ENCODE measurements at regions not wholly inside any gene's neighbourhood (a gene's known extent, or its start where the extent isn't known, plus 50 kb on each side); places are given as distances from the start of the nearest gene placed in this dataset.

DNA sequence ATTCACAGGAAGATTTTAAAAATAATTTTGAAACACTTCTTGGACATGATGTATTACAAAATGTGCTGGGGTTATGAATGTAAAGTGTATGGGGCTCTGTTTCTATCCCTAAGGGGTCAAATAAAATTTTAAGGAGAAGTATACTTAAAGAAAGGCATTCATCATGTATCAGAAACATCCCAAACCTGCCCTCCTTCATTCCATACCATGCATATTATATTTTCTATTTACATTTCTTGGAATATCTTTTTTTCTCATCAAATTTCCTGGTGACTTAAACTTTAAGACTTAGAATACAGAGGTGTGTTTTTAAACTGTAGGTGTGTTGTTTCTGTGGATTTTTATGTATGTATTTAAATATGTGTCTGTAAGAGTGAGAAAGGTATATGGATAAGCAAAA is 96.1 kb upstream of the ADAMTS19 start:
- no peak overlapping the region for H2BK15ac ChIP-seq (ENCODE audit: low read length)
- no peak overlapping the region for H3K18ac ChIP-seq (ENCODE audit: low read length)

DNA sequence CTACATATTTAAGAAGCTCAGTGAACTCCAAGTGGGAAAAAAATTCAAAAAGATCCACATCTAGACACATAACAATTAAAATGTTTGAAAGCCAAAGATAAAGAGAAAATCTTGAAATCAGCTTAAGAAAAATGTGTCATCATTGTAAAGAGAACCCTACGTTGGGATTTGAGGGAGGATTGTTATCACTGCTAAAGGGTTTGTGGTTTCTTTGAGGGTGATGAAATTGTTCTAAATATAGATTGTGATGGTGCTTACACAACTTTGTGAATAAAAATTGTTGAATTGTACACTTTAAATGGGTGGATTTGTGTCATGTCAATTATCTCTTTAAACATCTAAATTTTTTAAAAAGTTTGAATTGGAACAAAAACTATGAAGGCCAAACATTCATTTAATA is 92.2 kb upstream of the ADAMTS19 start:
- Histone ChIP-seq H3K18ac (ENCODE audit: low read length) (no peak overlapping the region), H3K14ac (ENCODE audit: low read length) (no peak overlapping the region), H3K4me2 (ENCODE audit: insufficient read depth, low read length, poor library complexity, severe bottlenecking) (no peak overlapping the region), H4K91ac (ENCODE audit: low read depth, low read length, poor library complexity) (no peak overlapping the region), H3K23ac (ENCODE audit: low read depth, low read length, poor library complexity) (no peak overlapping the region), H3K27ac (replicated peaks; ENCODE audit: low read length) (no peak overlapping the region), H3K36me3 (replicated peaks in 1 of 2; ENCODE audit: control insufficient read depth in 2 of 2, insufficient read depth in 2 of 2, low read length in 2 of 2) (no peaks in the 10 kb centered on the region), H3K79me1 (ENCODE audit: low read depth, low read length) (no peaks in the 10 kb centered on the region), H3K4me1 (ENCODE audit: control insufficient read depth in 2 of 2, insufficient read depth in 1 of 2, low read depth in 1 of 2, low read length in 2 of 2) (peaks cover 0 to 2% of the 10 kb centered on the region in 2 donors), H3K9ac (ENCODE audit: low read depth, low read length, poor library complexity) (no peak overlapping the region), H2AK5ac (ENCODE audit: low read depth, low read length) (no peak overlapping the region), H2BK5ac (ENCODE audit: low read length) (no peak overlapping the region), H4K8ac (ENCODE audit: low read depth, low read length) (no peak overlapping the region), H3K27me3 (ENCODE audit: control insufficient read depth in 3 of 3, insufficient read depth in 3 of 3, low read depth in 1 of 3, low read length in 3 of 3) (no peaks in the 10 kb centered on the region), H2BK12ac (ENCODE audit: low read length) (no peak overlapping the region), H3K9me3 (replicated peaks in 1 of 2; ENCODE audit: control insufficient read depth in 2 of 2, insufficient read depth in 1 of 2, low read depth in 1 of 2, low read length in 2 of 2) (no peaks in the 10 kb centered on the region), H2BK15ac (ENCODE audit: low read length) (no peak overlapping the region), H2BK120ac (ENCODE audit: low read depth, low read length) (no peak overlapping the region), H2AFZ (ENCODE audit: low read length) (no peak overlapping the region), H3K4ac (ENCODE audit: low read length) (no peak overlapping the region), H3K4me3 (ENCODE audit: low read length in 2 of 2) (no peak overlapping the region)
- DNase-seq (ENCODE audit: low spot score), result no peak
- no CpG with 5 or more reads among the region's 1 CpG for WGBS, 2 donors (ENCODE audit: extremely low coverage in 2 of 2, insufficient read length in 2 of 2, insufficient replicate concordance in 1 of 2)

More for the DNA sequence above, 96.1 kb upstream of the ADAMTS19 start:
- no peak overlapping the region for H2AK5ac ChIP-seq (ENCODE audit: low read depth, low read length)
- no peak overlapping the region for H3K4me2 ChIP-seq (ENCODE audit: insufficient read depth, low read length, poor library complexity, severe bottlenecking)
- H4K8ac ChIP-seq (ENCODE audit: low read depth, low read length), result no peak overlapping the region
- H3K4ac ChIP-seq (ENCODE audit: low read length), result no peak overlapping the region
- no peak for DNase-seq (ENCODE audit: low spot score)
- no peaks in the 10 kb centered on the region for H3K79me1 ChIP-seq (ENCODE audit: low read depth, low read length)
- H3K4me1 ChIP-seq (ENCODE audit: control insufficient read depth in 2 of 2, insufficient read depth in 1 of 2, low read depth in 1 of 2, low read length in 2 of 2), result no peaks in the 10 kb centered on the region
- no peaks in the 10 kb centered on the region for H3K27me3 ChIP-seq (ENCODE audit: control insufficient read depth in 3 of 3, insufficient read depth in 3 of 3, low read depth in 1 of 3, low read length in 3 of 3)
- H3K9ac ChIP-seq (ENCODE audit: low read depth, low read length, poor library complexity), result no peak overlapping the region
- no peaks in the 10 kb centered on the region for H3K9me3 ChIP-seq (replicated peaks in 1 of 2; ENCODE audit: control insufficient read depth in 2 of 2, insufficient read depth in 1 of 2, low read depth in 1 of 2, low read length in 2 of 2)
- no peak overlapping the region for H2BK5ac ChIP-seq (ENCODE audit: low read length)
- no peak overlapping the region for H2AFZ ChIP-seq (ENCODE audit: low read length)
- H3K23ac ChIP-seq (ENCODE audit: low read depth, low read length, poor library complexity), result no peak overlapping the region
- no peak overlapping the region for H3K27ac ChIP-seq (replicated peaks; ENCODE audit: low read length)
- H3K36me3 ChIP-seq (replicated peaks in 1 of 2; ENCODE audit: control insufficient read depth in 2 of 2, insufficient read depth in 2 of 2, low read length in 2 of 2), result no peaks in the 10 kb centered on the region
- H2BK120ac ChIP-seq (ENCODE audit: low read depth, low read length), result no peak overlapping the region
- no peak overlapping the region for H2BK12ac ChIP-seq (ENCODE audit: low read length)
- no peak overlapping the region for H4K91ac ChIP-seq (ENCODE audit: low read depth, low read length, poor library complexity)
- H3K4me3 ChIP-seq (ENCODE audit: low read length in 2 of 2), result no peak overlapping the region
- no peak overlapping the region for H3K14ac ChIP-seq (ENCODE audit: low read length)

DNA sequence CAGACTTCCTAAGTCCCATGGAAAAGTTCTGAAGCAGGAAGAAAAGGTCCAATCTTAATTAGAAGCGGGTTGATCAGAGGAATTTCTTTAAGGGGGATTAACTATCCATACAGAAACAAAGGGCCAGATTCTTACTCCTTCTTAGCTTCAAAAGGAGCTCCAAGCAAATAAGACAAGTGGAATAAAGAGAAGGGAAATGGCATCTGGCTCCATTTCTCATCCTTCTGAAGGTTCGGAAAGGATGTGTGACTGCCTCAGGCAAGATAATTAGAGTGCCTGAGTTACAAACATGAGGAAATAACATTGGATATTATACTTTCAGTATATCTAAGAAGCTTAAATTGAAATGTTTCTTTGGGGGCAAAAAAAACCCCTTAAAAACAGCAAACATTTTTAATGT is 88.1 kb upstream of the ADAMTS19 start:
- no peak overlapping the region for H3K27ac ChIP-seq (replicated peaks; ENCODE audit: low read length)
- no peaks in the 10 kb centered on the region for H3K27me3 ChIP-seq (ENCODE audit: control insufficient read depth in 3 of 3, insufficient read depth in 3 of 3, low read depth in 1 of 3, low read length in 3 of 3)
- no peaks in the 10 kb centered on the region for H3K9me3 ChIP-seq (replicated peaks in 1 of 2; ENCODE audit: control insufficient read depth in 2 of 2, insufficient read depth in 1 of 2, low read depth in 1 of 2, low read length in 2 of 2)
- H3K36me3 ChIP-seq (replicated peaks in 1 of 2; ENCODE audit: control insufficient read depth in 2 of 2, insufficient read depth in 2 of 2, low read length in 2 of 2), result no peaks in the 10 kb centered on the region
- no peak overlapping the region for H3K14ac ChIP-seq (ENCODE audit: low read length)
- H3K4me1 ChIP-seq (ENCODE audit: control insufficient read depth in 2 of 2, insufficient read depth in 1 of 2, low read depth in 1 of 2, low read length in 2 of 2), result peaks cover 0 to 2% of the 10 kb centered on the region in 2 donors
- no peak overlapping the region for H2BK5ac ChIP-seq (ENCODE audit: low read length)
- no peak overlapping the region for H2BK120ac ChIP-seq (ENCODE audit: low read depth, low read length)
- peak; percentile 30 for DNase-seq (ENCODE audit: low spot score)
- WGBS, 2 donors (ENCODE audit: extremely low coverage in 2 of 2, insufficient read length in 2 of 2, insufficient replicate concordance in 1 of 2), result no CpG with 5 or more reads among the region's 2 CpGs
- no peak overlapping the region for H2AK5ac ChIP-seq (ENCODE audit: low read depth, low read length)
- H2BK15ac ChIP-seq (ENCODE audit: low read length), result no peak overlapping the region
- no peak overlapping the region for H3K4me2 ChIP-seq (ENCODE audit: insufficient read depth, low read length, poor library complexity, severe bottlenecking)
- no peak overlapping the region for H4K8ac ChIP-seq (ENCODE audit: low read depth, low read length)
- H3K9ac ChIP-seq (ENCODE audit: low read depth, low read length, poor library complexity), result no peak overlapping the region
- no peaks in the 10 kb centered on the region for H3K79me1 ChIP-seq (ENCODE audit: low read depth, low read length)
- H3K4ac ChIP-seq (ENCODE audit: low read length), result no peak overlapping the region
- H3K23ac ChIP-seq (ENCODE audit: low read depth, low read length, poor library complexity), result no peak overlapping the region
- no peak overlapping the region for H2BK12ac ChIP-seq (ENCODE audit: low read length)
- H3K4me3 ChIP-seq (ENCODE audit: low read length in 2 of 2), result no peak overlapping the region
- no peak overlapping the region for H3K18ac ChIP-seq (ENCODE audit: low read length)
- no peak overlapping the region for H2AFZ ChIP-seq (ENCODE audit: low read length)
- H4K91ac ChIP-seq (ENCODE audit: low read depth, low read length, poor library complexity), result no peak overlapping the region

DNA sequence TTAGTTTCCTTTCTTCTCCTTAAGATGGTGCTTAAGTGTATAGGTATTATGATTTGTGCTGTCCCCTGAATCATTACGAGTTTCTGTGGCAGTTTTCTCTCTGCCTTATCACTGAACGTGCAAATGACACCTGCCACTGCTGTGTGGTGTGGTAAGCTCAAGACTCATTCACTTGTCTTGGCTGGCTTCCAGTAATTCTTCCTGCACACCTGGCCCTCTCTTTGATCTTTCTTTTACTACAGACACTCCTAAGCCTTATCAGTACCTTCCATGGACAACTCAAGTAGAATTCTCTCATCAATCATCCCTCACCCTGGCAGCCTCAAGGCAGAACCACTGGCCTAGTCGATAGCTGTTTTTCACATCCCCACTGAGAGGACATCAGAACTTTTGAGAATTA is 82.6 kb upstream of the ADAMTS19 start:
- H3K14ac ChIP-seq (ENCODE audit: low read length), result no peak overlapping the region
- H3K23ac ChIP-seq (ENCODE audit: low read depth, low read length, poor library complexity), result no peak overlapping the region
- no peak overlapping the region for H3K9ac ChIP-seq (ENCODE audit: low read depth, low read length, poor library complexity)
- no peaks in the 10 kb centered on the region for H3K27me3 ChIP-seq (ENCODE audit: control insufficient read depth in 3 of 3, insufficient read depth in 3 of 3, low read depth in 1 of 3, low read length in 3 of 3)
- H2BK120ac ChIP-seq (ENCODE audit: low read depth, low read length), result no peak overlapping the region
- no peaks in the 10 kb centered on the region for H3K79me1 ChIP-seq (ENCODE audit: low read depth, low read length)
- no peak overlapping the region for H2BK15ac ChIP-seq (ENCODE audit: low read length)
- no peak overlapping the region for H2BK5ac ChIP-seq (ENCODE audit: low read length)
- no peak overlapping the region for H3K4ac ChIP-seq (ENCODE audit: low read length)
- H3K4me2 ChIP-seq (ENCODE audit: insufficient read depth, low read length, poor library complexity, severe bottlenecking), result no peak overlapping the region
- H2BK12ac ChIP-seq (ENCODE audit: low read length), result no peak overlapping the region
- no CpG with 5 or more reads among the region's 3 CpGs for WGBS, 2 donors (ENCODE audit: extremely low coverage in 2 of 2, insufficient read length in 2 of 2, insufficient replicate concordance in 1 of 2)
- H4K8ac ChIP-seq (ENCODE audit: low read depth, low read length), result no peak overlapping the region
- no peak for DNase-seq (ENCODE audit: low spot score)
- no peak overlapping the region for H3K27ac ChIP-seq (replicated peaks; ENCODE audit: low read length)
- no peaks in the 10 kb centered on the region for H3K36me3 ChIP-seq (replicated peaks in 1 of 2; ENCODE audit: control insufficient read depth in 2 of 2, insufficient read depth in 2 of 2, low read length in 2 of 2)
- no peaks in the 10 kb centered on the region for H3K9me3 ChIP-seq (replicated peaks in 1 of 2; ENCODE audit: control insufficient read depth in 2 of 2, insufficient read depth in 1 of 2, low read depth in 1 of 2, low read length in 2 of 2)
- no peak overlapping the region for H4K91ac ChIP-seq (ENCODE audit: low read depth, low read length, poor library complexity)
- H2AFZ ChIP-seq (ENCODE audit: low read length), result no peak overlapping the region
- H3K4me1 ChIP-seq (ENCODE audit: control insufficient read depth in 2 of 2, insufficient read depth in 1 of 2, low read depth in 1 of 2, low read length in 2 of 2), result peaks cover 0 to 2% of the 10 kb centered on the region in 2 donors
- H2AK5ac ChIP-seq (ENCODE audit: low read depth, low read length), result no peak overlapping the region
- no peak overlapping the region for H3K18ac ChIP-seq (ENCODE audit: low read length)
- H3K4me3 ChIP-seq (ENCODE audit: low read length in 2 of 2), result no peak overlapping the region
